Stomach smooth muscle (tissue), 2 donors: ENCODE measurements at regions not wholly inside any gene's neighbourhood (a gene's known extent, or its start where the extent isn't known, plus 50 kb on each side); places are given as distances from the start of the nearest gene placed in this dataset.
"Not testable (repeated sequence)": the region's sequence is repeated elsewhere in the genome, so short reads cannot be mapped to it uniquely, and the experiment has no call there.

Experiments used
- H3K27ac ChIP-seq: one replicate; pipeline ENCODE4 v1.7.0; 2013; ENCODE audit warnings: mild to moderate bottlenecking, low read length, inconsistent platforms
- H3K27me3 ChIP-seq, 2 donors: one replicate each; pipeline ENCODE4 v1.7.0; 2013; ENCODE audit warnings: low read length in 2 of 2; ENCODE audit not compliant: insufficient read depth in 2 of 2, control insufficient read depth in 1 of 2
- H3K36me3 ChIP-seq, 2 donors: one replicate each; pipeline ENCODE4 v1.7.0; 2013; ENCODE audit warnings: low read length in 2 of 2; ENCODE audit not compliant: control insufficient read depth in 2 of 2, insufficient read depth in 2 of 2
- H3K4me1 ChIP-seq: one replicate; pipeline ENCODE4 v1.7.0; 2013; ENCODE audit warnings: low read length; ENCODE audit not compliant: control insufficient read depth, insufficient read depth
- H3K4me3 ChIP-seq, 2 donors: one replicate each; pipeline ENCODE4 v1.7.0; 2013; ENCODE audit warnings: low read length in 2 of 2
- H3K9ac ChIP-seq, 2 donors: one replicate each; pipeline ENCODE4 v1.7.0; 2013; ENCODE audit warnings: low read length in 2 of 2, mild to moderate bottlenecking in 1 of 2
- H3K9me3 ChIP-seq, 2 donors: one replicate each; pipeline ENCODE4 v1.7.0; 2013; ENCODE audit warnings: low read length in 2 of 2; ENCODE audit not compliant: control insufficient read depth in 2 of 2
- donor health status: healthy.
- donor health status: Pancreatic carcinoma.

DNA sequence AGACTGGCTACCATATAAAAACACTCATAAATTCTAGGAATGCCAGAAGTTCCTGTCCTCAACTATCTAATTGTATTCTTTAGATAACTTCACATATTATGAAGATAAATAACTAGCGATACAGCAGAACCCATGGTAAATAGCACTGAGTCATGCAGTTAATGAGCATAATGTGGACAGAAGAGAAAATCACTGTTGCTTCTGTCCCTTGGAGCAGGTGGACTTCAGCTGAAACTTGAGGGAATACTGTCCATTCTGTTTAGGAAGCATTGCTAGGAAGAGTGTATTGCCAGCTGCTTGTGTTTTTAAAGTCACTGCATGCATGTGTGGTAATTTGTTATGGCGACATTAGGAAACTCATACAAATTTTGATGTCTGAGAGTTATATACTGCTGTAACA is 854.4 kb downstream of the LTN1 start:
- no peak overlapping the region for H3K9ac ChIP-seq
- H3K27me3 ChIP-seq = no peaks in the 10 kb centered on the region
- H3K9me3 ChIP-seq = no peaks in the 10 kb centered on the region
- no peaks in the 10 kb centered on the region for H3K36me3 ChIP-seq
- peaks cover 2% of the 10 kb centered on the region for H3K4me1 ChIP-seq
- no peak overlapping the region for H3K4me3 ChIP-seq
- no peak overlapping the region for H3K27ac ChIP-seq

DNA sequence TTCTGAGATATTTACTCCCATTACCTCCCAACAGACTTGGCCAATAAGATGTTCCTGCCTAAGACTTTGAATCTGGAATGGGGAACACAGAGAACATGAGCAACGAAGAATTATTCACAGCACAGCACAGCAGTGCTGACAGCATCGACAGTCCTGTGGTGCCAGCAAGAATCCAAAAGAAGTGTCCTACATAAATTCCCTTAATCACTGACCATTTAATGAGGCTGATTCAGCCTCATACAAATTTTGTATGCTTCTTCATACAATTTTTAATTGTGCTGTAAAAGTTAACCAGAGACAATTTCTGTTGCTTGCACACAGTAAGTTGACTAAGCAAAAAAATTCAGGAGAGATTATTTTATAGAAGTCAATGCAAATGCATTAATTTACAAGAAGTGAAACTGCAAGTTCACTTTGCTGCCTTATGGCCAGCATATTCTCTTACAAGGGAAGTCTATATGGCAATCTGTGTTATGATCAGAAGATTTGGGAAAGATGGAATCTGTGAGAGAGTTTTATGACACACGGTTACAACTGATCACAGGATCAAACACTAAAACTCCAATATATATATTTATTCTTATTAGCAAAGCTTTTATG is 855.9 kb downstream of the LTN1 start:
- no peaks in the 10 kb centered on the region for H3K9me3 ChIP-seq
- no peak overlapping the region for H3K9ac ChIP-seq
- no peaks in the 10 kb centered on the region for H3K27me3 ChIP-seq
- no peaks in the 10 kb centered on the region for H3K36me3 ChIP-seq
- no peak overlapping the region for H3K27ac ChIP-seq
- H3K4me1 ChIP-seq = no peaks in the 10 kb centered on the region
- no peak overlapping the region for H3K4me3 ChIP-seq

DNA sequence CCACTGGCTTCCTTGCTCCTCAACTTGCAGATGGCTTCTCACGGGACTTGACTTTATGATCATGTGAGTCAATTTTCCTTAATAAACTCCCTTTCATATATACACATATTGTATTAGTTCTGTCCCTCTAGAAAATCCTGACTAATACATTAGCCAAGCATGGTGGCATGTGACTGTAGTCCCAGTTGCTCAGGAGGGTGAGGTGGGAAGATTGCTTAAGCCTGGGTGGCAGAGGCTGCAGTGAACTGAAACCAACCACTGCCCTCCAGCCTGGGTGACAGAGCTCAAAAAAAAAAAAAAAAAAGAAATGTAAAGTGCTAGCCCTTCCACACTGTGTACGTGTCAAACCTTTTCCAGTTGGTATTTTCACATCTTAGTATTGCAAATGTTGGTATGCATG is 857.0 kb downstream of the LTN1 start:
- Histone ChIP-seq H3K9me3 (peaks cover 0 to 5% of the 10 kb centered on the region in 2 donors), H3K9ac (no peak overlapping the region), H3K4me3 (no peak overlapping the region), H3K27me3 (no peaks in the 10 kb centered on the region), H3K4me1 (no peaks in the 10 kb centered on the region), H3K36me3 (no peaks in the 10 kb centered on the region), H3K27ac (no peak overlapping the region)

DNA sequence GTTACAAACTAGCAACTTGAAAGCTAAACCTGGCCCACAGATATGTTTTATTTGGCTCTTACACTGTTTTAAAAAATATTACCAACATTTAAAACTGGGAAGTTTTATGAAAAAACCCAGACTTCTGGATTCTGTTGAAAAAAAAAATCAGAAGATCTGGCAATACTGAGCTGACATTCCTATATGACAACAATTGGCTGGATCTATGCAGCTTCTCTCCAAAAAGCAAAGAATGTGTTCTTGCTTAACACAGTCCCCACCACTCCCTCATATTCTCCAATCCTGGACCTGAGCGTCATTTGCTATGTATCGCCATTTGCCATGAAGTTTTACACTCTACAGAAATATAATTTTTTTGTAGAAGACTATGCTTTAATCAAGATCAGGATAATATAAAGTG is 859.6 kb downstream of the LTN1 start:
- Histone ChIP-seq H3K4me1 (no peaks in the 10 kb centered on the region), H3K9me3 (peaks cover 0 to 5% of the 10 kb centered on the region in 2 donors), H3K4me3 (no peak overlapping the region), H3K27ac (no peak overlapping the region), H3K36me3 (no peaks in the 10 kb centered on the region), H3K9ac (no peak overlapping the region), H3K27me3 (no peaks in the 10 kb centered on the region)

DNA sequence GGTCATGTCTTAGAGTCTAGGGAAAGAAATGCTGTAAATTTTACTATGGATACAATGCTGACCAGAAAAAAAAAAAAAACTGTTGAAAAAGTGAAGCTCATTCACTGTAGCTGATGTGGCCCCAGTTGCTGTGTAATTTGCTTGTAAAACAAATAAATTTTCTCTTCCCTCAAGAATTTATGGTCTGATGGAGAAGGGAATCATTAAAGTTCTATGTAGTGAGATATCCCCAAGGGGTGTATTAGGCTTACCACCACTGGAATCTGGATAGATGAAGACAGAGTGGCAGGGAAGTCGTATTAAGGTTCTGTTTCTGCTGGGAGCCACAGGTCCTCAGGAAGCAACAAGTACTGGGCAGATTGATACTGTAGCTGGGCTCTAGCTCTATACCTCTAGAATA is 860.0 kb downstream of the LTN1 start:
- no peaks in the 10 kb centered on the region for H3K36me3 ChIP-seq
- peaks cover 0 to 5% of the 10 kb centered on the region in 2 donors for H3K9me3 ChIP-seq
- no peak overlapping the region for H3K27ac ChIP-seq
- no peaks in the 10 kb centered on the region for H3K27me3 ChIP-seq
- no peaks in the 10 kb centered on the region for H3K4me1 ChIP-seq
- no peak overlapping the region for H3K9ac ChIP-seq
- no peak overlapping the region for H3K4me3 ChIP-seq

DNA sequence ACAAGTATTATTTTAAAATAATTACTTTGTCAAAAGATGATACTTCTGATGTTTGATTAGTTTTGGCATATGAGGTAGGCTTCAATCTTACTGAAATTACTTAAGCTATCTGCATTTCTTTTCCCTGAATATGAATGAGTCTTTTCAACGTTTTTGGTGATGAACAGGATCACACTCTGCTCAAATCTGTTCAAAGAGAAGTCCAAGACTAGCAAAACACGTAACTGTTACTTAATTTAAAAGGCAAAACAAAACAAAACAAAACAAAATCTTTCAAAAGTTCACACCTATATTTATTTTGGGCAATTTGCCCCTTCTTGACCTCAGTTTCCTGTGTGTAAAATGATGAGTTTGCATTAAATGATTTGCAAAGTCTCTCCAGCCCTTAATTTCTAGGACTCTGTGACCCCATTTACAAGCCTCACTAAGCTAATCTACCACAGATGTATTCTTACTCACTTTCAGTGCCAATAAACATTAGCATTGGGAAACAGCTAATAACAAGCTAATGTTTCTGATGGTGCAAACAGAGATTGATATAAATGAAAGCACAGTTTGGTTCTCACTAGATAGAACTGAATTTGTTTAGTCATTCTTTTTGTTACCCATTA is 865.4 kb downstream of the LTN1 start:
- Histone ChIP-seq H3K27ac (no peak overlapping the region), H3K36me3 (no peaks in the 10 kb centered on the region), H3K4me3 (no peak overlapping the region), H3K9me3 (peaks cover 0 to 5% of the 10 kb centered on the region in 2 donors), H3K9ac (no peak overlapping the region), H3K4me1 (no peaks in the 10 kb centered on the region), H3K27me3 (no peaks in the 10 kb centered on the region)

DNA sequence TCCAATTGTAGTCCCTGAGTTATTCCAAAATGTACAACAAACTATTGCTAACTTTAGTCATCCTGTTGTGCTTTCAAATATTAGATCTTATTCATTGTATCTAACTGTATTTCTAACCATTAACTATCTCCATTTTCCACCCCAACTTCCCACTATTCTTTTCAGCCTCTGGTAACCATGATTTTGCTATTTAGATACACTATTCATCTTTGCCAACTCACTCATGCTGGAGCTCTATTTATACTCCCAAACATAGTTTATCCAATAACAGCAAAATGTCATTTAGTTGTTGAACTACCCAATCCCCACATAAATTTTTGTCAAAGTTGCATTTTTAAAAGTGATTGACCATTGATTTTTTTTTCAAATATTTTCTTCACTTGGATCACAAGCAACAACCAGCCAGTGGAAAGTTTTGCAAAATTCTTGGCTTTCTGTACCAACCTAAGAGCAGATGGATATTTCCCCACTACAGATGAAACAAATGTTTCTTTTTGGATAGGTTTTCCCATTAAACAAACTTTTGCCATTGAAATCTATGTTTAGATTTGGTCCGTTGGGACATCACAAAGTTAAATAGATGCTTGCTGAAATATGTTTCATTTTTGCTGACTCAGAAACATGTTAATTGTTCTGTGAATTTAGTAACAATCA is 866.0 kb downstream of the LTN1 start:
- no peaks in the 10 kb centered on the region for H3K27me3 ChIP-seq
- H3K36me3 ChIP-seq = no peaks in the 10 kb centered on the region
- no peaks in the 10 kb centered on the region for H3K4me1 ChIP-seq
- peaks cover 0 to 5% of the 10 kb centered on the region in 2 donors for H3K9me3 ChIP-seq
- H3K9ac ChIP-seq = no peak overlapping the region
- H3K4me3 ChIP-seq = no peak overlapping the region
- no peak overlapping the region for H3K27ac ChIP-seq

DNA sequence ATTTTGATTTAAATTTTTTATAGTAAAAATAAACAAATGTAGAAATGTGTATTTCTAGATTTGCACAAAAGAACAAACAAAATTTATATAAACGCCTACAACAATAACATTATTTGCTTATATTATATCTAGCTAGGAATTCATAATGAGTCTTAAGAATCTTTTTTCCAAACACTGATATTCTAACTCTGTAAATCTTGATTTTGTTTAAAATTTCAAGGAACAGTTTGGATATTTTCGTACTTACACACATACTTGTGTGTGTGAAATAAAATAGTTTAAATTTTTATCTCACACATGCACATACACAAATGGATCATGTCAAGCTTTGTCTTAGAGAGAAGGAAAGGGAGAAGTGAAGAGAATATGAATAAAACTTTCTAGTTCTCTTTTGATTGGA is 868.1 kb downstream of the LTN1 start:
- no peak overlapping the region for H3K27ac ChIP-seq
- H3K27me3 ChIP-seq = no peaks in the 10 kb centered on the region
- H3K4me3 ChIP-seq = no peak overlapping the region
- H3K9ac ChIP-seq = no peak overlapping the region
- no peaks in the 10 kb centered on the region for H3K4me1 ChIP-seq
- no peaks in the 10 kb centered on the region for H3K9me3 ChIP-seq
- no peaks in the 10 kb centered on the region for H3K36me3 ChIP-seq

DNA sequence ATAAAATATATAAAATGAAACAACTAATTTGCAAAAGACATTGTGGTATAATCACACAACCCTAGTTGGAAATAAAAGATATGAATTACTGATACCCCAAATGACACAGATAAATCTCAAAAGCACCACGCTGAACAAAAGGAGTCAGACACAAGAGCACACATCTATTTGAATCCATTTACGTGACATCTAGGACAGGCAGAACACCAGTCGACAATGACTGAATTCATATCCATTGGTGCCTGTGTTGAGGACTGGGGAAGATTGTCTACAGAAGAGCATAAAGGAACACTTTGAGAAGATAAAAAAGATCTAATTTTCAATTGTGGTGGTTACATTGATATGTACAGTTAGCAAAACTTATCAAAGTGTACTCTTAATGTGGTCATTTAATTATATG is 874.1 kb downstream of the LTN1 start:
- Histone ChIP-seq H3K36me3 (no peaks in the 10 kb centered on the region), H3K27me3 (no peaks in the 10 kb centered on the region), H3K27ac (no peak overlapping the region), H3K4me1 (no peaks in the 10 kb centered on the region), H3K9ac (no peak overlapping the region), H3K9me3 (no peaks in the 10 kb centered on the region), H3K4me3 (no peak overlapping the region)

DNA sequence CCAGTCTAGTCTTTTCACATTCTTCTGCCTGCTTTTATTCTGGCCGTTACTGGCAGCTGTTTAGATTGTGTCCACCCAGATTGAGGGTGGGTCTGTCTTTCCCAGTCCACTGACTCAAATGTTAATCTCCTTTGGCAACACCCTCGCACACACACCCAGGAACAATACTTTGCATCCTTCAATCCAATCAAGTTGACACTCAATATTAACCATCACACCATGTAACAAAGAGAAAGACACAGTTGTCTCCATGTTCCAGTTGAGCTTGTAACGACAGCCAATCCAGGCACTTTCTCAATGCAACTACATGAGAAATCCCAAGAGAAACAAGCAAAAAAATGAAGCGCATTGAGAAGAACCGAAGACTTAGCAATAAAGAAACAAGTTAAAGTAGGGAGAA is 877.7 kb downstream of the LTN1 start:
- not testable (repeated sequence) for H3K4me1 ChIP-seq

DNA sequence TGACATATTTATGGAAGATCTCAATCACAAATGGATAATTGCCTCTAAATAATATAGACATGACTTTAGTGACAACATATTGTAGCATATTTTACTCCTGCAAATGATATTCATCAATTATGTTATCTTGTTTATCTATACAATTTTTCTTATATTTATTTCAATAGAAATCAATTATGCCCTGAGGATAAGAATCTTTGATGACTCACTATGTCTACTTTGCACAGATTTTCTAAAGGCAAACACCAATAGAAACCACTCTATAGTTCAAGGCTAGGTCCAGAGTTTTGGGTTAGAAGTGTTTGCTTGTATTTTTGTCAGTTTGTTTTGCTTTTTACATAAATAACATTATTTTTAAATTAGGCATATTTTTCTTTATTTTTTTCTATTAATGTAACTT is 879.0 kb downstream of the LTN1 start:
- H3K4me3 ChIP-seq = no peak overlapping the region
- peaks cover 0 to 4% of the 10 kb centered on the region in 2 donors for H3K9me3 ChIP-seq
- no peaks in the 10 kb centered on the region for H3K36me3 ChIP-seq
- H3K27me3 ChIP-seq = no peaks in the 10 kb centered on the region
- no peak overlapping the region for H3K27ac ChIP-seq
- no peak overlapping the region for H3K9ac ChIP-seq
- peaks cover 8% of the 10 kb centered on the region for H3K4me1 ChIP-seq

More for the DNA sequence above, 877.7 kb downstream of the LTN1 start:
- not testable (repeated sequence) for H3K36me3 ChIP-seq, H3K9me3 ChIP-seq, H3K27ac ChIP-seq, H3K27me3 ChIP-seq, H3K4me3 ChIP-seq, H3K9ac ChIP-seq
